ENCODE measurements at regions not wholly inside any gene's neighbourhood (a gene's known extent, or its start where the extent isn't known, plus 50 kb on each side); places are given as distances from the start of the nearest gene placed in this dataset.
"Not testable (repeated sequence)": the region's sequence is repeated elsewhere in the genome, so short reads cannot be mapped to it uniquely, and the experiment has no call there.

DNA sequence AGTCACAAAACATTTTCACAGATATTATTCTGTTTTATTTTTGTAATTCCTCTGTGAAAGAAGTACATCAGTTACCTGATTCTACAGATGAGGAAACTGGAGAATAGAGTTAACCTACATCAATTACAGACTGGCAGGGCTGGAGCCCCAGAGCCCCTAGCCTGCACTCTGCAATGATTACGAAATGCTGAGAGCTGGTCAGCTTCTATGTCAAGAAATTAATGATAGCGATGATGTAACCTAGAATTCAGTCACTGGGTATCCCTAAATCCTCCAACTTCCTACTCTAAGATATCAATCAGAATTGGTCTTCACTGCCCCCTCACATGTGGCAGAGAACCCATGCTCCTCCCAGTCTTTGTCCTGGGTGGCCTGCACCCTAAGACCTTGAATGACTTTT, 273.5 kb upstream of the PLET1 start:
- TF ChIP-seq, protein P1, sequence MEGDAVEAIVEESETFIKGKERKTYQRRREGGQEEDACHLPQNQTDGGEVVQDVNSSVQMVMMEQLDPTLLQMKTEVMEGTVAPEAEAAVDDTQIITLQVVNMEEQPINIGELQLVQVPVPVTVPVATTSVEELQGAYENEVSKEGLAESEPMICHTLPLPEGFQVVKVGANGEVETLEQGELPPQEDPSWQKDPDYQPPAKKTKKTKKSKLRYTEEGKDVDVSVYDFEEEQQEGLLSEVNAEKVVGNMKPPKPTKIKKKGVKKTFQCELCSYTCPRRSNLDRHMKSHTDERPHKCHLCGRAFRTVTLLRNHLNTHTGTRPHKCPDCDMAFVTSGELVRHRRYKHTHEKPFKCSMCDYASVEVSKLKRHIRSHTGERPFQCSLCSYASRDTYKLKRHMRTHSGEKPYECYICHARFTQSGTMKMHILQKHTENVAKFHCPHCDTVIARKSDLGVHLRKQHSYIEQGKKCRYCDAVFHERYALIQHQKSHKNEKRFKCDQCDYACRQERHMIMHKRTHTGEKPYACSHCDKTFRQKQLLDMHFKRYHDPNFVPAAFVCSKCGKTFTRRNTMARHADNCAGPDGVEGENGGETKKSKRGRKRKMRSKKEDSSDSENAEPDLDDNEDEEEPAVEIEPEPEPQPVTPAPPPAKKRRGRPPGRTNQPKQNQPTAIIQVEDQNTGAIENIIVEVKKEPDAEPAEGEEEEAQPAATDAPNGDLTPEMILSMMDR (IDR thresholded peaks at IDR 0.05; ENCODE audit: insufficient read depth, low read length, poor library complexity, severe bottlenecking): no peak
- no peaks in the 10 kb centered on the region for H3K27me3 ChIP-seq (ENCODE audit: control insufficient read depth, insufficient read depth, low read length)
- no peak for DNase-seq (ENCODE audit: low read depth)
- H3K4me3 ChIP-seq (ENCODE audit: low read depth, low read length): no peak overlapping the region
- no peaks in the 10 kb centered on the region for H3K36me3 ChIP-seq (ENCODE audit: control insufficient read depth, insufficient read depth, low read length)

DNA sequence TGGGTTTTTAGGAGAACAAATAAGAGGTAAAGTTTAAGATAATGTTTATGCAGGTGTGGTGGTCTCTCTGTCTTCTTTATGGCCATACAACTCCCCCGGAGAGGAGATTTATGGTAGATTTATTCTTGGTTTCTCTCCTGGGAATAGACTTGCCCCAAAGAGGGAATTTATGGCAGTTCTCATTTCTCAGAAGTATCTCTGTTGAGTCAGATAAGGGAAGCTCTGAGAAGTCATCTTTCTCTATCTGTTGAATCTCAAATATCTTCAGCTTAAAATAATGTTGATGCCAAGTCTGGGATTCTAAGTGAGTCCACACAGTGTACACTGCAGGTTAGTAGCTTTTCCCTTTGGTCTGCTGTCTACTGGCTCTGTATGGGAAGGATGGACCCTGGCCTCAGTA, 276.4 kb upstream of the PLET1 start:
- no peak for DNase-seq (ENCODE audit: low read depth)
- TF ChIP-seq, protein P1 (IDR thresholded peaks at IDR 0.05; ENCODE audit: insufficient read depth, low read length, poor library complexity, severe bottlenecking): no peak
- Histone ChIP-seq H3K27me3 (ENCODE audit: control insufficient read depth, insufficient read depth, low read length) (no peaks in the 10 kb centered on the region), H3K36me3 (ENCODE audit: control insufficient read depth, insufficient read depth, low read length) (no peaks in the 10 kb centered on the region), H3K4me3 (ENCODE audit: low read depth, low read length) (no peak overlapping the region)

DNA sequence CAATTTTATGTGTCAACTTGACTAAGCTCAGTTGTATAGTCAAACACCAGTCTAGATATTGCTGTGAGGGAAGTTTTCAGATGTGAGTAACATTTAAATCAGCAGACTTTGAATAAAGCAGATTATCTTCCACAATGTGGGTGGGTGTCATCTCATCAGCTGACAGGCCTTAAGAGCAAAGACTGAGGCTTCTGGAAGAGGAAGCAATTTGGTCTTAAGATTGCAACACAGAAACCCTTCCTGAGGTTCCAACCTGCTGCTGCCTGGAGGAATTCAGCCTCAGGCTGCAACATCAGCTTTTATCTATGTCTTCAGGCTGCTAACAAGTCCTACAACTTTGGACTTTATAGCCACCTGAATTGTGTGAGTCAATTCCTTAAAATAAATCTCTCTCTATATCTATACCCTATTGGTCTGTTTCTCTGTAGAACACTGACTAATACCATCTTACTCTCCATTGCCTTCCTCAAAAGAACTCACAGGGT, 277.2 kb upstream of the PLET1 start:
- no peaks in the 10 kb centered on the region for H3K27me3 ChIP-seq (ENCODE audit: control insufficient read depth, insufficient read depth, low read length)
- no peak overlapping the region for H3K4me3 ChIP-seq (ENCODE audit: low read depth, low read length)
- H3K36me3 ChIP-seq (ENCODE audit: control insufficient read depth, insufficient read depth, low read length): no peaks in the 10 kb centered on the region
- TF ChIP-seq, protein P1 (IDR thresholded peaks at IDR 0.05; ENCODE audit: insufficient read depth, low read length, poor library complexity, severe bottlenecking): no peak
- peak; percentile 4 for DNase-seq (ENCODE audit: low read depth)

DNA sequence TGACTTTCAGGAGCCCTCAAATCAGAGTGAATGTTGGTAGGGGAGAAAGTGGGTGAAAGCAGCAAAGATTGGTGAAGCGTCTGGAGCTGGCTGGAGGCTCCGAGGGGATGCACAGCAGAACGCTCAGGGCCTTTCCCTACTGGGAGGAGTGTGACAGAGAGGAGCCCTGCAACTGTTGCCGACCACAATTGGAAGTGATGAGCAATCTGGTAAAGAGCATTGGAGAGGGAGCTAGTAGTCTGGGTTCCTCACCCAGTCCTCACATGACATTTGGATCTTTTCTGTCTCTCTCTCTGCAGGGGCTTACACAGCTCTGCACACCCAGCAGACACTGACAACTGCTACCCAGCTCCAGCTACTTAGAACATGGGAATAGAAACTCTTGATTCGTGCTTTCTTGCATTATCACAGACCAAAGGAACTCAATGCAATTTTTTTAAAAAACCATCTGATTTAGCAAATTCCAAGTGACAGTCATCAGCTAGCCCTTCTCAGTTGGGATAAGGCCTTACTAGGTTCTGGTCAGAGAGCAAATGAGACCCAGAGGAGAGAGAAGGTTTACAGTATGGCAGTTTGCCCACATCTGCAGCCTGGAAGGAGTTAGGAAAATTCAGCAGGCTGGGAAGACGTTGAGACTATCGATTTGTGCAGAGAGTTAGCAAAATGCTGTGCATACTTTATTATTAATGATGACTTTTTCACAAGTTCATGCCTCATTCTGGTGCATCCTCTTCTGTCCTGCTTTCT, 278.0 kb upstream of the PLET1 start:
- Histone ChIP-seq H3K4me3 (ENCODE audit: low read depth, low read length) (no peak overlapping the region), H3K36me3 (ENCODE audit: control insufficient read depth, insufficient read depth, low read length) (no peaks in the 10 kb centered on the region), H3K27me3 (ENCODE audit: control insufficient read depth, insufficient read depth, low read length) (no peaks in the 10 kb centered on the region)
- no peak for DNase-seq (ENCODE audit: low read depth)
- TF ChIP-seq, protein P1 (IDR thresholded peaks at IDR 0.05; ENCODE audit: insufficient read depth, low read length, poor library complexity, severe bottlenecking): no peak

DNA sequence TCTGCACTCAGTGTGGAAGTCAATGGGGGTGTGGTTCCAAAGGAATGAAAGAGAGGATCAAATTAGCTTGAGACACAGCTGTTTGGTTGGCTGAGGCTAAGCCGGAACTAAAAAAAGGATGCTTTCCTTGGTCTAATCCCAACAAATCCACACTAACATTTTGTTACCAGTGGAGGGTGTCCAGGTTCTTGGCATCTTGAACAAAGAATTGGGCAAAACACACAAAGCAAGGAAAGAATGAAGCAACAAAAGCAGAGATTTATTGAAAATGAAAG, 278.6 kb upstream of the PLET1 start:
- not testable (repeated sequence) for H3K36me3 ChIP-seq (ENCODE audit: control insufficient read depth, insufficient read depth, low read length); DNase-seq (ENCODE audit: low read depth); H3K27me3 ChIP-seq (ENCODE audit: control insufficient read depth, insufficient read depth, low read length); H3K4me3 ChIP-seq (ENCODE audit: low read depth, low read length)

DNA sequence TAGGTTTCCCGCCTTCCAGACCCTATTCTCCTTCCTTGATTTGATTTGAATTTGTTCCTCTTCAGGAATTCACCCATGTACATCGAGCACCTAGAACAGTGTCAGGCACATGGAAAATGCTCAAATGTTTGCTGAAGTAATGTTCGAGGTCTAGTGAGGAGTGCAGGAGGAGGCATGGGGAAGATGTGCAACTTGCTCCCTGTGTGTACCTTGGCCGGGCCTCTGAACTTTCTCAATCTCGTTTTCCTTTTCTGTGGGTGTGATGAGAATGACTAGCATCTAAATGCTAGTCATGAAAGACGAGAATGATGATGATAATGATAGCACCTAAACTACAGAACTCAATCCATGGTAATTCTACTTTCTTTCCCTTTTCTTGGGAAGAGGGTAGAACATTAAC, 279.1 kb upstream of the PLET1 start:
- no peak for DNase-seq (ENCODE audit: low read depth)
- TF ChIP-seq, protein P1 (IDR thresholded peaks at IDR 0.05; ENCODE audit: insufficient read depth, low read length, poor library complexity, severe bottlenecking): no peak
- Histone ChIP-seq H3K4me3 (ENCODE audit: low read depth, low read length) (no peak overlapping the region), H3K36me3 (ENCODE audit: control insufficient read depth, insufficient read depth, low read length) (no peaks in the 10 kb centered on the region), H3K27me3 (ENCODE audit: control insufficient read depth, insufficient read depth, low read length) (no peaks in the 10 kb centered on the region)
